ENCODE measurements at regions not wholly inside any gene's neighbourhood (a gene's known extent, or its start where the extent isn't known, plus 50 kb on each side); places are given as distances from the start of the nearest gene placed in this dataset.

- TF ChIP-seq CTCF (IDR thresholded peaks at IDR 0.05) (no peak), POLR2AphosphoS5 (IDR thresholded peaks at IDR 0.05) (no peak), POLR2A (IDR thresholded peaks at IDR 0.05) (no peak)
Measured at GRCh38 chr4:157832596-157832995, 340.2 kb downstream of the GASK1B start.

Measured in sigmoid colon (tissue), 4 donors.